ENCODE measurements at regions not wholly inside any gene's neighbourhood (a gene's known extent, or its start where the extent isn't known, plus 50 kb on each side); places are given as distances from the start of the nearest gene placed in this dataset.

DNA sequence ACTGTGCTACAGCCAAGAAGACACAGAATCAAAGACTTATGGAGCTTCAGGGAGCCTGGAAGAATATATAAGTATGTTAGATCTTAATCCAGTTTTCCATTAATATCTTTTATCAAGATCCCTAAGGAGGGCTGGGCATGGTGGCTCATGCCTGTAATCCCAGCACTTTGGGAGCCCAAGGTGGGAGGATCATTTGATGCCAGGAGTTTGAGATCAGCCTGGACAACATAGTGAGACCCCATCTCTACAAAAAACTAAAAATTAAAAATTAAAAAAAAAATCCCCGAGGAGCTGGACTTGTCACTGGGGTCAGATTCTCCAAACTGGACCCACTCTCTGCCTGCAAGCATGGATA, 113.9 kb upstream of the CDC42BPA start:
- Histone ChIP-seq H2AFZ (ENCODE audit: low read depth, low read length) (no peak overlapping the region), H3K79me2 (ENCODE audit: control insufficient read depth, insufficient read depth, low read length) (no peaks in the 10 kb centered on the region), H3K27ac (ENCODE audit: insufficient read depth, low read depth, low read length) (peak overlapping the region; percentile 68), H3K9me1 (replicated peaks; ENCODE audit: control insufficient read depth, extremely low read depth, insufficient read depth, low read length) (no peaks in the 10 kb centered on the region), H4K20me1 (replicated peaks; ENCODE audit: control insufficient read depth, extremely low read depth, insufficient read depth, low read length) (no peaks in the 10 kb centered on the region), H3K27me3 (ENCODE audit: control insufficient read depth in 2 of 2, insufficient read depth in 2 of 2, low read length in 2 of 2) (no peaks in the 10 kb centered on the region), H3K4me3 (replicated peaks in 1 of 3; ENCODE audit: insufficient read depth in 1 of 3, low read depth in 1 of 3, low read length in 3 of 3) (no peak overlapping the region), H3K9ac (replicated peaks; ENCODE audit: extremely low read depth, insufficient read depth, low read length) (peak overlapping the region; percentile 10), H3K9me3 (replicated peaks; ENCODE audit: control insufficient read depth, insufficient read depth, low read length) (no peaks in the 10 kb centered on the region), H3K36me3 (ENCODE audit: control insufficient read depth in 2 of 2, extremely low read depth in 1 of 2, insufficient read depth in 2 of 2, low read length in 2 of 2) (no peaks in the 10 kb centered on the region), H3K4me2 (ENCODE audit: insufficient read depth, low read length) (no peak overlapping the region), H3K4me1 (ENCODE audit: control insufficient read depth, extremely low read depth, insufficient read depth, low read length) (peaks cover 50% of the 10 kb centered on the region)
- TF ChIP-seq GATA2 (IDR thresholded peaks at IDR 0.05; ENCODE audit: insufficient read depth, insufficient read length, low read depth, low read length) (no peak), EZH2 (IDR thresholded peaks at IDR 0.05; ENCODE audit: borderline replicate concordance, low read depth, low read length, severe bottlenecking) (no peak), POLR2A (IDR thresholded peaks at IDR 0.05; ENCODE audit: low read depth, low read length) (no peak), FOS (IDR thresholded peaks at IDR 0.05; ENCODE audit: borderline replicate concordance, insufficient read depth, low read length) (no peak), MYC (IDR thresholded peaks at IDR 0.05; ENCODE audit: low read depth, low read length) (no peak)
- dilution Hi-C loops (cut with MboI; ENCODE audit: extremely low pct_ligation_motif_present, low sequenced_read_pairs) = loop anchor here (25.0 kb wide), 1 partner anchor 120 kb away; the partner anchor contains the start of gene CDC42BPA
- POLR2A ChIA-PET = interaction anchor here (1.0 to 1.6 kb wide), 2 partner anchors 116 to 493 kb away, joined by 3 to 4 read pairs; no protein-coding TSS in a partner anchor
- DNase-seq (ENCODE audit: low read depth, low spot score) = no peak
- no peak for FAIRE-seq
- BruUV-seq (replicated peaks) = no TSS peak
- CTCF ChIA-PET = interaction anchor here (0.8 to 3.2 kb wide), 7 partner anchors 8 to 120 kb away, joined by 3 to 10 read pairs (median 3); no protein-coding TSS in a partner anchor
- intact Hi-C loops (cut with micrococcal nuclease) = no loop called here

DNA sequence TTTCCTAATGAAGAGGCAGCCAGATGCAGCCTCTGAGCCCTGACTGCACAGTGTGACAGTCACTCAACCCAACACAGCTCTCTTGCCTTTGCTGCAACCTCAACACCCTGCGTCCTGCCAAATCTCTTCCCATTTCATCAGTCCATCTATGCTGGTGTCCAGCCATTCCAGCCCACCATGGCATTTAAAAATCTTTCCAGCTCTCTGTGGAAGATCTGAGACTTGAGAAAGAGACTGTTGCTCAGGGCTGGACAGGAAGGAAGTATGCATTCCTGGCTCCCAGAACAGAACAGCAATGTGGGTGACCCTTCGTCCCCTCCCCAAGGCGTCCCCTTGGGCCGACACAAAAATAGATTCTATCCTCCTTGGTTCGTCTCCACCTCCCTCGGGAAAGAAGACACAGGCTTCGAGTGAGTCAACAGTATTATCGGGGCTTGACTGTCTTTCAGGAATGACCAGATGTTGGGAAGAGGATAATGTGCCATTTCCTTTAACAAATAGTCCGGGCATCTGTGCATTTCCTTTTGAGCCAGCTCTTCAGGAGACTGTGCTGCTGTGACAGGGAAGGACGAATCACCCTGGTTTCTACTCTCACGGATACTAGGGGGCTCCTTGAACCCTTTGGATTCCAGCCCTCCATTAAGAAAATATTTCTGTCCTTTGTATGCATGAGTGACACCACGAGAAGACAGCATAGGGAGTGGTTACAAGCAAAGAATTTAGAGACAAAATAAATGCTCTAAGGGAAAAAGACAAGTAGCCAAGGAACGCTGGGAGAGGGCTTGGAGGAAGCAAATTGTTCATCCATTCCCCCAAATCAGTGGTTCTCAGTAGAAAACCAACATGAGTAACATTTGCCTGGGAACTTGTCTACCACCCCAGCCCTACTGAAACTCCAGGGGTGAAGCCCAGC, 111.4 kb upstream of the CDC42BPA start:
- BruUV-seq (replicated peaks) = TSS peak; percentile 63
- Histone ChIP-seq H2AFZ (ENCODE audit: low read depth, low read length) (peak overlapping the region; percentile 23), H3K4me3 (replicated peaks in 1 of 3; ENCODE audit: insufficient read depth in 1 of 3, low read depth in 1 of 3, low read length in 3 of 3) (peak overlapping the region in 1 of 3 experiments; percentile 24), H3K9ac (replicated peaks; ENCODE audit: extremely low read depth, insufficient read depth, low read length) (peak overlapping the region; percentile 92), H3K79me2 (ENCODE audit: control insufficient read depth, insufficient read depth, low read length) (no peaks in the 10 kb centered on the region), H3K9me3 (replicated peaks; ENCODE audit: control insufficient read depth, insufficient read depth, low read length) (no peaks in the 10 kb centered on the region), H3K9me1 (replicated peaks; ENCODE audit: control insufficient read depth, extremely low read depth, insufficient read depth, low read length) (no peaks in the 10 kb centered on the region), H3K4me2 (ENCODE audit: insufficient read depth, low read length) (peak overlapping the region; percentile 80), H4K20me1 (replicated peaks; ENCODE audit: control insufficient read depth, extremely low read depth, insufficient read depth, low read length) (no peaks in the 10 kb centered on the region), H3K27ac (ENCODE audit: insufficient read depth, low read depth, low read length) (peak overlapping the region; percentile 99), H3K4me1 (ENCODE audit: control insufficient read depth, extremely low read depth, insufficient read depth, low read length) (peaks cover 50% of the 10 kb centered on the region), H3K27me3 (ENCODE audit: control insufficient read depth in 2 of 2, insufficient read depth in 2 of 2, low read length in 2 of 2) (no peaks in the 10 kb centered on the region), H3K36me3 (ENCODE audit: control insufficient read depth in 2 of 2, extremely low read depth in 1 of 2, insufficient read depth in 2 of 2, low read length in 2 of 2) (no peaks in the 10 kb centered on the region)
- TF ChIP-seq, protein P1, sequence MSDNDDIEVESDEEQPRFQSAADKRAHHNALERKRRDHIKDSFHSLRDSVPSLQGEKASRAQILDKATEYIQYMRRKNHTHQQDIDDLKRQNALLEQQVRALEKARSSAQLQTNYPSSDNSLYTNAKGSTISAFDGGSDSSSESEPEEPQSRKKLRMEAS (IDR thresholded peaks at IDR 0.05; ENCODE audit: insufficient read depth, insufficient read length) = no peak
- TF ChIP-seq EZH2 (IDR thresholded peaks at IDR 0.05; ENCODE audit: borderline replicate concordance, low read depth, low read length, severe bottlenecking) = no peak
- no peak for TF ChIP-seq MYC (IDR thresholded peaks at IDR 0.05; ENCODE audit: low read depth, low read length)
- peak; percentile 41 for TF ChIP-seq POLR2AphosphoS5 (IDR thresholded peaks at IDR 0.05; ENCODE audit: insufficient read depth, low read depth, low read length)
- TF ChIP-seq POLR2A (IDR thresholded peaks at IDR 0.05; ENCODE audit: low read depth, low read length) = no peak
- TF ChIP-seq GATA2 (IDR thresholded peaks at IDR 0.05; ENCODE audit: insufficient read depth, insufficient read length, low read depth, low read length) = peak; percentile 72
- TF ChIP-seq JUN (IDR thresholded peaks at IDR 0.05; ENCODE audit: borderline replicate concordance, insufficient read depth, insufficient read length, low read depth) = peak; percentile 71
- peak; percentile 85 for TF ChIP-seq FOS (IDR thresholded peaks at IDR 0.05; ENCODE audit: borderline replicate concordance, insufficient read depth, low read length)
- TF ChIP-seq, protein P2, sequence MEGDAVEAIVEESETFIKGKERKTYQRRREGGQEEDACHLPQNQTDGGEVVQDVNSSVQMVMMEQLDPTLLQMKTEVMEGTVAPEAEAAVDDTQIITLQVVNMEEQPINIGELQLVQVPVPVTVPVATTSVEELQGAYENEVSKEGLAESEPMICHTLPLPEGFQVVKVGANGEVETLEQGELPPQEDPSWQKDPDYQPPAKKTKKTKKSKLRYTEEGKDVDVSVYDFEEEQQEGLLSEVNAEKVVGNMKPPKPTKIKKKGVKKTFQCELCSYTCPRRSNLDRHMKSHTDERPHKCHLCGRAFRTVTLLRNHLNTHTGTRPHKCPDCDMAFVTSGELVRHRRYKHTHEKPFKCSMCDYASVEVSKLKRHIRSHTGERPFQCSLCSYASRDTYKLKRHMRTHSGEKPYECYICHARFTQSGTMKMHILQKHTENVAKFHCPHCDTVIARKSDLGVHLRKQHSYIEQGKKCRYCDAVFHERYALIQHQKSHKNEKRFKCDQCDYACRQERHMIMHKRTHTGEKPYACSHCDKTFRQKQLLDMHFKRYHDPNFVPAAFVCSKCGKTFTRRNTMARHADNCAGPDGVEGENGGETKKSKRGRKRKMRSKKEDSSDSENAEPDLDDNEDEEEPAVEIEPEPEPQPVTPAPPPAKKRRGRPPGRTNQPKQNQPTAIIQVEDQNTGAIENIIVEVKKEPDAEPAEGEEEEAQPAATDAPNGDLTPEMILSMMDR (IDR thresholded peaks at IDR 0.05; ENCODE audit: extremely low read depth in 1 of 2, insufficient read depth in 1 of 2, low read depth in 1 of 2, low read length in 2 of 2) = no peak
- ChIA-PET POLR2A (interaction anchor here (0.6 to 2.0 kb wide), 6 partner anchors 9 to 131 kb away, joined by 3 to 15 read pairs (median 4); partner anchors contain the start of gene CDC42BPA), CTCF (interaction anchor here (0.7 to 4.2 kb wide), 6 partner anchors 9 to 215 kb away, joined by 3 to 20 read pairs (median 4); no protein-coding TSS in a partner anchor)
- DNase-seq (ENCODE audit: low read depth, low spot score) = peak; percentile 84
- intact Hi-C loops (cut with micrococcal nuclease) = loop anchor here (1.0 to 2.0 kb wide), 8 partner anchors 31 to 293 kb away; partner anchors contain the start of gene CDC42BPA
- dilution Hi-C loops (cut with MboI; ENCODE audit: extremely low pct_ligation_motif_present, low sequenced_read_pairs) = loop anchor here (25.0 kb wide), 1 partner anchor 117 kb away; the partner anchor contains the start of gene CDC42BPA
- peak; percentile 79 for FAIRE-seq

Data from endothelial cell of umbilical vein (primary cell).